CD4-positive, alpha-beta T cell treated with Interleukin-21 for 1 hour (primary cell): ENCODE measurements at regions not wholly inside any gene's neighbourhood (a gene's known extent, or its start where the extent isn't known, plus 50 kb on each side); places are given as distances from the start of the nearest gene placed in this dataset.
"Not testable (repeated sequence)": the region's sequence is repeated elsewhere in the genome, so short reads cannot be mapped to it uniquely, and the experiment has no call there.

ENCODE experiments used
- DNase-seq: peaks from one replicate; pipeline ENCODE4 v3.0.0-alpha.2; 2020

GRCh38 chr5:131107128-131107527, 57.9 kb downstream of the HINT1 start:
- DNase-seq = no peak

- no peak for DNase-seq
Observed at GRCh38 chr5:131104169-131104808, 60.8 kb downstream of the HINT1 start.

GRCh38 chr5:131096774-131097710, 68.0 kb downstream of the HINT1 start:
- DNase-seq = no peak

- not testable (repeated sequence) for DNase-seq
Observed at GRCh38 chr5:131095561-131095960, 69.5 kb downstream of the HINT1 start.

- no peak for DNase-seq
Observed at GRCh38 chr5:131084436-131084835, 80.6 kb downstream of the HINT1 start.

- no peak for DNase-seq
Observed at GRCh38 chr5:131081913-131082488, 83.1 kb downstream of the HINT1 start.

- no peak for DNase-seq
Observed at GRCh38 chr5:131081374-131081773, 83.7 kb downstream of the HINT1 start.

GRCh38 chr5:131079232-131079631, 85.8 kb downstream of the HINT1 start:
- no peak for DNase-seq

- peak; percentile 73 for DNase-seq
Observed at GRCh38 chr5:131068893-131069643, 96.0 kb downstream of the HINT1 start.

GRCh38 chr5:131068076-131068475, 97.0 kb downstream of the HINT1 start:
- DNase-seq = no peak

GRCh38 chr5:131067636-131068035, 97.4 kb downstream of the HINT1 start:
- DNase-seq = no peak

GRCh38 chr5:131064669-131065371, 100.2 kb downstream of the HINT1 start:
- peak; percentile 6 for DNase-seq

- DNase-seq = no peak
Observed at GRCh38 chr5:131042021-131042789, 122.9 kb downstream of the HINT1 start.

- DNase-seq = no peak
Observed at GRCh38 chr5:131023498-131023865, 141.6 kb downstream of the HINT1 start.

- DNase-seq = no peak
Observed at GRCh38 chr5:131022811-131023497, 142.1 kb downstream of the HINT1 start.

GRCh38 chr5:131021646-131022045, 143.4 kb downstream of the HINT1 start:
- no peak for DNase-seq

- DNase-seq = no peak
Observed at GRCh38 chr5:131019601-131020315, 145.3 kb downstream of the HINT1 start.

- no peak for DNase-seq
Observed at GRCh38 chr5:131019111-131019510, 145.9 kb downstream of the HINT1 start.

GRCh38 chr5:131008329-131008728, 156.7 kb downstream of the HINT1 start:
- DNase-seq = no peak

- no peak for DNase-seq
Observed at GRCh38 chr5:131005963-131006684, 158.9 kb downstream of the HINT1 start.
